Activated CD8-positive, alpha-beta memory T cell treated with anti-CD3 and anti-CD28 coated beads for 36 hours (primary cell): ENCODE measurements at regions not wholly inside any gene's neighbourhood (a gene's known extent, or its start where the extent isn't known, plus 50 kb on each side); places are given as distances from the start of the nearest gene placed in this dataset.
"Not testable (repeated sequence)": the region's sequence is repeated elsewhere in the genome, so short reads cannot be mapped to it uniquely, and the experiment has no call there.

Experiments
- CTCF ChIA-PET: fragments of 350-600 bp; sonication (Branson Sonifier 250); formaldehyde crosslinking; loops from one replicate; lab custom pipeline; 2021; ENCODE audit warnings: antibody characterized with exemption; lab: Charles Lee
- POLR2A ChIA-PET: fragments of 350-600 bp; sonication (Branson Sonifier 250); formaldehyde crosslinking; loops from one replicate; lab custom pipeline; 2021; ENCODE audit warnings: antibody characterized with exemption; lab: Charles Lee

DNA sequence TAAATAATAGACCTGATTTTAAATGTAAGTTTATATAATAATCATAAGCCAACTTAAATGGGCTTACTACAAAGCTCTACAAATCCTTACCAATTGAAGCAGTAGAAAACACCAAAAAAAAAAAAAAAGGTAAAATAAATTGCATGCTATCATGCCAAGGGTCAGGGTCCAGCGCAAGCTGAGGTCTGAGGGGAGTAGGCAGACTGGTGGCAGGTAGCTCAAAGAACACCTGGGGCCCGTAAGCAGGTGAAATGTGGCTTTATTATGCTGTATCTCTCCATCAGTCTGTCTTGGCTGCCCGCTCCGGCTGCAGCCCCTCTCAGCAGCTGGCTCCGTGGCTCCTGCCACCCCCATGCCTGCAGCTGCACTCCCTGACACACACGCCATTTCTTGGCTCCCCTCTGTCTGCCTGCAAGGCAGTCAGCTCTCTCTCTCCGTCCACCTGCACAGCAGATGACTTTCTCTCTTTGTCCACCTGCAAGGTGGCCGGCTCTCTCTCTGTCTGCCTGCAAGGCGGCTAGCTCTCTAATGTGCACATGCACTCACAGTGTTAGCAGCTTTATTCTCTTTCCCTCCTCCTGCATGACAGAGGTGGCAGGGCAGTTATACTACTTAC lies 209.4 kb upstream of the UGT8 start:
- CTCF ChIA-PET: interaction anchor here (0.7 kb wide), 1 partner anchor 982 kb away, joined by 3 read pairs; no protein-coding TSS in a partner anchor
- POLR2A ChIA-PET: no interaction called here

DNA sequence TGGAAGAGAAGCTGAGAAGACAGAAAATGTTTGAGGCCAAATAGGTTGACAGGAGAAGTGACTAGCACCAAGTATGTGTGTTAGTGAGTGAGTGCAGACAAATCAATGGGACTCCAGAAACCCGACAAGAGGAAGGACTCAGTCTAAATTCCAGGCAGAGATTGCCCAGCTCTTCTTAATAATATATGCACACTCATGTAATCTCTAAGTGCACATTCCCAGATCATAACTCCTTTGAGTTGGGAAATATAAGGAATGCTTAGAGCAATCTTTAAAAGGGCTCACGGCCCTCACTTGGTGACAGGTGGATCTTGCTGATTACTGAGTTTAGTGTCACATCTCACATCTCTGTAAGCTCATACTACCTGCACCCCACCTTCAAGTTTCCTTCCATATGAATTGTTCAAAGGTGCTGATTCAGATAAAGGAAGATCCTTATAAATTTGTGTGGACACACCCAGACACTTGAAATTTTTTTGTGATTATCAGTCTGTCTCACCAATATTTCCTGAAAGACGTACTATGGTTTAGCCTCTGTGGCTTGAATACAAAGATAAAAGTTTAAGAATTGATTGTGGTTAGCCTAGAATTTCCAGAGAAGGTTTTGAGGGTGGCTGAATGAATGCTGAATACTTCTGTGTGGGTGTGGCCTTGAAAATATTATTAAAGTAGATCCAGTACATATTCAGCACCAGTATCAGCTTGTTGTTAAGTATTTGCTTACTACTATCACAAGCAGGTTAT lies 205.1 kb upstream of the UGT8 start:
- POLR2A ChIA-PET: no interaction called here

DNA sequence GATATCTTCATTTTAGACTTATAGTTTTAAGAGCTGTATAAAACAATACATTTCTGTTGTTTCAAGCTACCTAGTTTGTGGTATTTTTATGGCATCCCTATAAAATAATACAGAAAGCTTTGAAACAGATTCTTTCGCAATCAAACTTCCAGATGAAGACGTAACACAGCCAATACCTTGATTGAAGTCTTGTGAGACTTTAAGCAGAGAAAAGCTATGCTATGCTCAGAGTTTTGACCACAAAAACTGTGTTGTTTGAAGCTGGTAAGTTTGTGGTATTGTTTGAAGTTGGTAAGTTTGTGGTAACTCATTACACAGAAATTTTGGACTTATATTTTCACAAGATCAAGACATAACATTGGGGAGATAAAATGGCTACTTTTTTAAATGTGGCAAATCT lies 201.8 kb upstream of the UGT8 start:
- ChIA-PET POLR2A (no interaction called here), CTCF (no interaction called here)

More for the DNA sequence above, 205.1 kb upstream of the UGT8 start:
- CTCF ChIA-PET: no interaction called here

DNA sequence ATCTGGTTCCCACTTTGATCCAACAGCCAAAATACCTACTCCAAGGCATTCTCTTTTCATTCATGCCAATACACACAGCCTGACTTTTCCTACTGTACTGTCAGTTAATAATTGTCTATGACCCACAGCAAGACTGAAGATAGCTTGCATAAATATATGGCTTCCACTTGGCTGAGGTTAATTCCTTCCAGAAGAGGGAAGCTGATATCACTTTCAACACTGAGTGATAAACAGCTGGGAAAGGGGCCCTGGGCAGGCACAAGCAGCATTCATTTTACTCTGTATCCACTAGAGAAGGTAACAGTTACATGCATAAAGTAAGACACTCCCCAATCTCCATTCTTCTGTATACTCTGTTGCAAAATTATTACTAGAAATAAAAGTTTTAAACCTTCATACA lies 200.2 kb upstream of the UGT8 start:
- CTCF ChIA-PET: no interaction called here
- POLR2A ChIA-PET: no interaction called here

DNA sequence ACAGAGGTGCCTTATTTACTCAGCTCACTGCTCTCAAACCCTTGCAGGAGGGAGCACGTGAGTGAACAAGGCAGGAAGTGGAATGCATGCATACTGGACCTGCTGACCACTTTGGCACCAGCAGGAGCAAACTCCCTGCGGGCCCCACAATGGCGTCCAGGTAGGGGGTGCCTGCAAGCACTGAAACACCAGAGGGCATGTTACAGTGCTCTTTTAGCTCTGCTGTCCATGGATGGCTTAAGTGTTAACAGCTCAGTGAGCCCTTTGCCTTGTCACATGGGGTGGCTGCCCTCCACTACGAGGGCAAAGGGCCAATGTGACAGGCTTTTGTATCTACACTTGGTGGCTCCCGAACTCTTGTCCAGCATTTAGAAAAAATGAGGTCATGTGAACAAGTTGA lies 199.5 kb upstream of the UGT8 start:
- CTCF ChIA-PET: no interaction called here
- POLR2A ChIA-PET: no interaction called here

DNA sequence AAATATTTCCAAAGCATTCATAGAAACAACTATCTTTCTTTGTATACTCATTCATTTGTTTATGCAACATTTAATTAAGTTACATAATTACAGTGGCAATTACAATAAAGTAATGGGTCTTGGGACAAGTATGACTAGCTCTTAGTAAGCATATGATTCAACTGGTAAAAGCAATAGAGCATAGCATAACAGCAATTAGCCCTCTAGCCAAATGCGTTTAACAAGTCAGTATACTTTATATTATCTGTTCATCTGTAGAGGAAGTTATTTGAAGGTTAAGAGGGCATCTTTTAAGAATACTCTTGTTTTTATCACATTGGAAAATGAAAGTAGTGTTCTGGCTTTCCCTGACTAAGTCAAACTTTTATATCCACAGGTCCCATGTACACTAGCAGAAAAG lies 198.1 kb upstream of the UGT8 start:
- CTCF ChIA-PET: no interaction called here
- POLR2A ChIA-PET: no interaction called here

GRCh38 chr4:114401483-114401882 lies 197.1 kb upstream of the UGT8 start:
- CTCF ChIA-PET: interaction anchor here (0.6 kb wide), 1 partner anchor 281 kb away, joined by 3 read pairs; no protein-coding TSS in a partner anchor

DNA sequence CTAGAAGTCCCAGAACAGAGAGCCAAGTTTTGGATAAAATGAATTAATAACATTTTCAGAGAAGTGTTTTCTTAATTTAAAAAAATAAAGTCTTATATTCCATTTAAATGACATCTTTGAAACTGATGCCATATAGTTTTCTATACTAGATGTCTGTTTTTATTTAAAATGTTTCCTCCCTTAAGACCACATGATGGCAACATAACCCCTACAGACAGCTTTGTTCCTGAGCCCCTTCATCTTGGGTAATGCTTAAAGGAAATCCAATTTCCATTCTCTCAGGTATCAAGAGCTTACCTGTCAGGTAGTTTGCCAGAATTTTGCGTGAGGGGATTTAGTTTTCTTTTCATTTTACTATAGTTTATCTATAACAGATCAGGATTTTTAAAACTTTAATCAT lies 181.4 kb upstream of the UGT8 start:
- CTCF ChIA-PET: no interaction called here

More at GRCh38 chr4:114401483-114401882, 197.1 kb upstream of the UGT8 start:
- POLR2A ChIA-PET: no interaction called here

DNA sequence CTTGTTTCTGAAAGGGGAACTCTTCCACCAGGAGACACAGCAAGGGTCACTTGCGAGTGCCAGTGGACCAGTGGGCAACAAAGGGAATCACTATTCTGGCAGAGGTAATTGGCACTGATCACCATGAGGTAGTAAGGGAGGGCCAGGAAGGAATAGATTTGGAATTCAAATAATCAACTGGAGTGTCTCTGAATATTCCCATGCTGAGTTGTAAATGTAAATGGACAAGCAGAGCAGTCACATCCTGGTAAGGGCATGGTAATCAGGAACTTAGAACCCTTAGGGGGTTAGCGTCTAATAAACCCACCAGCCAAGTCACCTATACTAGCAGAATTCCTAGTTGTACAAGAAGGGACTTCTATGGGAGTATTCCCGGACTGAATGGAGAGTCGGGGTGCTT lies 178.5 kb upstream of the UGT8 start:
- POLR2A ChIA-PET: no interaction called here
- CTCF ChIA-PET: no interaction called here

More for the DNA sequence above, 181.4 kb upstream of the UGT8 start:
- POLR2A ChIA-PET: no interaction called here

- CTCF ChIA-PET: no interaction called here
- POLR2A ChIA-PET: no interaction called here
These were observed 175.0 kb upstream of the UGT8 start for GRCh38 chr4:114423582-114423981.

DNA sequence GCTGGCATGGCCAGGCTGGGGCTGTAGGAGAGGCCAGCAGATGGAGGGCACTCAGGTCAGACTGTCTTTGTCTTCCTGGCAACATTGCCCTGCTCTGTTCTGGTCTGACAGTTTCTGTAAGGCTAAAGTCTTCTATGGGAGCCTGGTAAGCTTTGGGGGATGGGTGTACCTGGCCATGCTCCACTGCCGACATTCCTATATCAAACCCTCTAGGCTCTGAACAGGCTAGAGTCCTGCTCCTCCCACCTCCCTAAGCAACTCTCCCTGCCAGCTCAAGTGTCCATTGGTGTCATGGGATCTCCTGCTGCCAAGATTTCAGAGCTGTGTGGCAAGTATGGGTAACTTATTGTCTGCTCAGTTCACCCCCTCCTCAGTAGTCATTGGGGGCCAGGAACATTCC lies 163.5 kb upstream of the UGT8 start:
- ChIA-PET POLR2A (no interaction called here), CTCF (no interaction called here)

- ChIA-PET POLR2A (no interaction called here), CTCF (no interaction called here)
These were observed 155.8 kb upstream of the UGT8 start for GRCh38 chr4:114442856-114443255.

- POLR2A ChIA-PET: no interaction called here
- CTCF ChIA-PET: no interaction called here
These were observed 154.4 kb upstream of the UGT8 start for GRCh38 chr4:114444211-114444610.

- CTCF ChIA-PET, POLR2A ChIA-PET: not testable (repeated sequence)
These were observed 150.6 kb upstream of the UGT8 start for GRCh38 chr4:114447963-114448516.

- CTCF ChIA-PET: no interaction called here
- POLR2A ChIA-PET: no interaction called here
These were observed 139.9 kb upstream of the UGT8 start for GRCh38 chr4:114458728-114459127.

DNA sequence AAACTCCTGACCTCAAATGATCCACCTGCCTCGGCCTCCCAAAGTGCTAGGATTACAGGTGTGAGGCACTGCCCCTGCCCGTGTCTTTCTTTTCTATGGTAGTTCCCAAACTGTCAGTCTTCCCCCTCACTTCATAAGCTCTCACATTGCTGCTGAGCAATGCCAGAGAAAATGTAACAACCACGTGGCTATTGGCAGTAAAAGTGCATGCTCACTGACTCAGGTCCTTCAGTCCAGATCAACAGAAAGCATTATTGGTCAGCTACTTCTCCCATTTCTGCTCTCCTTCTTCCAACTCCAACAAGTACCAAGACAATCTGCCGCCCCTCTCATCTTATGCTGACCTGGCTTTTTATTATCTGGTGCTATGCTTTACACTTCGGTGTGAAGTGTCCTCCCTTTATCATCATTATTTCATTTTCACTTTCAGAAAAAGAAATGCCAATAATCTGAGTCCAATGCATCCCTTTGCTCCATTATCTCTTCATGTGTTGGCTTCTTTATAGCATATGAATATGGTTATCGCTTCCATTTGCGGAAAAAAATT lies 133.8 kb upstream of the UGT8 start:
- ChIA-PET CTCF (no interaction called here), POLR2A (no interaction called here)

DNA sequence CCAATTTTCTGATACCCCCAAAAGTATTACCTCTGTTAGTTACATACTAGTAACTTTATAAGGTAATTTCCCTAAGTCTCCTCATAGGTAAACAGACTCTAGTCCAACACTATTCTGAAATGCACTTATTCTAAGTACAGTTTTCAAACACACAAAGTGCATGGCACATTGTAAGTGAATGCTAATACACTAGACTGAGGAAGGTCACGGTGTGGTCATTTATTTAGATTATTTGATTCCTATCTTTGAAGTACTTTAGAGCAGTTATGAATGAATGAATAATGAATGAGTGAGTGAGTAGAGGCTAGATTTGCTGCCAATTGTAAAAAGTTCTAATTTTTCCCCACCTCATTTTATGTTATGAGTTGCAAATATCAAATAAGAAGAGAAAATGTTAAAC lies 132.8 kb upstream of the UGT8 start:
- POLR2A ChIA-PET: no interaction called here
- CTCF ChIA-PET: no interaction called here

- POLR2A ChIA-PET: no interaction called here
- CTCF ChIA-PET: no interaction called here
These were observed 132.3 kb upstream of the UGT8 start for GRCh38 chr4:114466299-114466698.

- ChIA-PET POLR2A (no interaction called here), CTCF (no interaction called here)
These were observed 126.2 kb upstream of the UGT8 start for GRCh38 chr4:114472269-114473032.

DNA sequence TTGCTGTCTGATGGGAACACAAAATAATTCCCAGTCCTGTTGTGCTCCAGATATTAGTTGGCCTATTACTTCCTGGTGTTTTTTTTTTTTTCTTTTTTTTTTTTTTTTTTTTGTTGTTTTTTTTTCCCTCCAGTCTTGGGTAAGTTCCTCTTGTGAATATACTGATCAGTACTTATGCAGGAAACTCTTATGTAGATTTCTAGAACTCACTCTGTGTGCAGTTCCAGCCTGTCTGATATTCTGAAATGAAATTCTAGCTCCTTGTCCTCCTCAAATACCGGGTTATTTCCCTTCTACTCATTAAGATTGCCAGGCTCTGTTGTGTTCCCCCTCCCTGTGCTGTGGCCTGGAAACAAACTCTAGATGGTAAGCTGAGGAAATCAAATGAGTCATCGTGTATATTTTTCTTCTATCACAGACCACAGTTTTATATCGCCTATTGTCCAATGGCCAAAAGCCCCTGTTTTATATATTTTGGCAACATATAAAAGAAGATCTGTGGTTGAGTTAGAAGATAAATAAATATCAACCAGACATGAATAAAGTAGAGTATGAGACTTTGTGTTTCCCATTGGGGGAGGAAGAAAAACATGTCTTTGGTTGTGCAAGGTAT lies 124.3 kb upstream of the UGT8 start:
- CTCF ChIA-PET: no interaction called here
- POLR2A ChIA-PET: no interaction called here
